MM.1S (cell line): ENCODE measurements at regions not wholly inside any gene's neighbourhood (a gene's known extent, or its start where the extent isn't known, plus 50 kb on each side); places are given as distances from the start of the nearest gene placed in this dataset.

Experiments used
- CTCF ChIP-seq: fragments of 300-600 bp; sonication (generic); IDR thresholded peaks from 2 replicates; pipeline ENCODE4 v1.5.1; 2016; ENCODE audit warnings: antibody characterized with exemption, low read length, mixed read lengths
- EZH2phosphoT487 ChIP-seq: fragments of 300-600 bp; sonication (generic); IDR thresholded peaks from 2 replicates; pipeline ENCODE4 v1.6.1; 2018; ENCODE audit warnings: antibody characterized with exemption, low read length

- TF ChIP-seq CTCF (no peak), EZH2phosphoT487 (no peak)
These were observed 223.4 kb upstream of the GGTLC1 start for GRCh38 chr20:24211972-24212371.
